ENCODE measurements at regions not wholly inside any gene's neighbourhood (a gene's known extent, or its start where the extent isn't known, plus 50 kb on each side); places are given as distances from the start of the nearest gene placed in this dataset.

DNA sequence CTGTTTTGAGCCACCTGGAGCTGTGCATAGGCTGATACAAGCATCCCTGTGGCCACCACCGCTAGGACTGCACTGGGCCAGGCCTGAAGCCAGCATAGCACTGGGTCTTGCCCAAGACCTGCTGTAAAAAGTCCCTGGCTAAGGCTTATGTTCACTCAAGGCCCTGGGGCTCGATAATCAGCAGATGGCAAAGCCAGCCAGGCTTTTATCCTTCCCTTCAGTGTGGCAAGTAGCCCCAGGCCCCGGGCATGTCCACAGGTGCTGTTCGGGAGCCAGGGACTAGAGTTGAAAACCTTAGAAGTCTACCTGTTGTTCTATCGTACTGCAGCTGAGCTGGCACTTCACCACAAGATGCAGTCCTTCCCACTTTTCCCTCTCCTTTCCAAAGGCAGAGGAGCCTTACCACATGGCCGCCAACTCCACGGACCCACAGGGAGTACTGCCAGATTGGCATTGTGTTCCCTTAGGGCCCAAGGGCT lies 226.4 kb upstream of the ZNF217 start:
- TF ChIP-seq EZH2phosphoT487 (IDR thresholded peaks at IDR 0.05; ENCODE audit: insufficient read depth, low read depth) = no peak
- no peak for TF ChIP-seq EZH2 (IDR thresholded peaks at IDR 0.05; ENCODE audit: insufficient read depth, poor library complexity, severe bottlenecking)
